ENCODE measurements at regions not wholly inside any gene's neighbourhood (a gene's known extent, or its start where the extent isn't known, plus 50 kb on each side); places are given as distances from the start of the nearest gene placed in this dataset.
"Not testable (repeated sequence)": the region's sequence is repeated elsewhere in the genome, so short reads cannot be mapped to it uniquely, and the experiment has no call there.

DNA sequence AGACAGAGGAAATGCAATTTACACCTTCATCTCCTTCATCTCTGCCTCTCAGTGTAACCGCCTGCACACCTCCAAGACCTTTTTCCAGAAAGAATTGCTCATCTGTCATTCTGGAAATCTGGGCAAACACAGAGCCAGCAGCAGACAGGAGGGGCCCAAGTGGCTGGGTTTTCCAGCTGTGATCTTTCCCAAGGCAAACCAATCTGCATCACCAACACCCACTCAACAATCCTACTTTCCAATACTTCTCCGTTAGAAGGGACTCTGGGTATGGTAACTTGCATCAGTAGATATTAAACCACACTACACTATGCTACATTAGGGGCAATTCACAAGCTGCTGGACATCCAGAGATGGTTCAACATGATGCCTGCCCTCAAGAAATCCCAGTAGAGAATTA is 781.8 kb upstream of the AUTS2 start:
- Histone ChIP-seq H3K4me1 (ENCODE audit: control insufficient read depth, insufficient read depth, low read length) (no peaks in the 10 kb centered on the region), H3K9me3 (ENCODE audit: control insufficient read depth, low read length) (no peaks in the 10 kb centered on the region), H3K27me3 (ENCODE audit: control insufficient read depth, insufficient read depth, low read length) (no peaks in the 10 kb centered on the region), H3K4me3 (ENCODE audit: low read length) (no peak overlapping the region), H3K9ac (ENCODE audit: low read length) (no peak overlapping the region), H3K36me3 (ENCODE audit: control insufficient read depth, insufficient read depth, low read length) (no peaks in the 10 kb centered on the region)

DNA sequence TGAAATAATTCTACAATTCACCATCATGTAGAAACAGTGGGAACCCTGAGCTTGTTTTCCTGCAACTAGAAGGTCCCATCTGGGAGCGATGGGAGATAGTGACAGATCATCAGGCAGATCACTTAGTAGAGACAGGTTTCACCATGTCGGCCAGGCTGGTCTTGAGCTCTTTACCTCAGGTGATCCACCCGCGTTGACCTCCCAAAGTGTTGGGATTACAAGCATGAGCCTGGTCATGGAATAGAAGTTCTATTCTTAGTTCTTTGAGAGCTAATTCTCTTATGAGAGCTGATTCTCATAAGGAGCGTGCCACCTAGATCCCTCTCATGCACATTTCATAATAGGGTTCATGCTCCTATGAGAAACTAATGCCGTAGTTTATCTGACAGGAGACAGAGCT is 778.0 kb upstream of the AUTS2 start:
- no peak overlapping the region for H3K9ac ChIP-seq (ENCODE audit: low read length)
- H3K4me3 ChIP-seq (ENCODE audit: low read length): no peak overlapping the region
- no peaks in the 10 kb centered on the region for H3K27me3 ChIP-seq (ENCODE audit: control insufficient read depth, insufficient read depth, low read length)
- no peaks in the 10 kb centered on the region for H3K36me3 ChIP-seq (ENCODE audit: control insufficient read depth, insufficient read depth, low read length)
- no peaks in the 10 kb centered on the region for H3K9me3 ChIP-seq (ENCODE audit: control insufficient read depth, low read length)
- H3K4me1 ChIP-seq (ENCODE audit: control insufficient read depth, insufficient read depth, low read length): no peaks in the 10 kb centered on the region

DNA sequence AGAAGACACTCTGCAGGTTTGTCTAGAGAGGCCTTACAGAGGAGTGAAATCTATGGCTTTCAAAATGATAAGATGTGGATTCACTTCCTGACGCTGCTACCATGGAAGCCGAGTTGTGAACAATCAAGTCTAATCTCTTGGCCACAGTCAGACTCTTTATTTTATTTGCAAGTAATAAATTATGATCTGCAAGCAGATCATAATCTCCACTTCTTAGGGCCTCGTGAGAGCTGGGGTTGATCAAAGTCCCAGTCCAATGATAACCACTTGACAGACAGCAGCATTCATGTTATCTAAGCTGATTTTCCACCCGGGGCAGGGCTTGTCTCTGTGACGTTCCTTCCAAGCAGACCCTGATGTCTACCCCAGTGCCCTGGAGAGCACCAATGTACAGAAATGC is 776.4 kb upstream of the AUTS2 start:
- Histone ChIP-seq H3K36me3 (ENCODE audit: control insufficient read depth, insufficient read depth, low read length) (no peaks in the 10 kb centered on the region), H3K9me3 (ENCODE audit: control insufficient read depth, low read length) (no peaks in the 10 kb centered on the region), H3K4me1 (ENCODE audit: control insufficient read depth, insufficient read depth, low read length) (no peaks in the 10 kb centered on the region), H3K27me3 (ENCODE audit: control insufficient read depth, insufficient read depth, low read length) (no peaks in the 10 kb centered on the region), H3K4me3 (ENCODE audit: low read length) (no peak overlapping the region), H3K9ac (ENCODE audit: low read length) (no peak overlapping the region)

DNA sequence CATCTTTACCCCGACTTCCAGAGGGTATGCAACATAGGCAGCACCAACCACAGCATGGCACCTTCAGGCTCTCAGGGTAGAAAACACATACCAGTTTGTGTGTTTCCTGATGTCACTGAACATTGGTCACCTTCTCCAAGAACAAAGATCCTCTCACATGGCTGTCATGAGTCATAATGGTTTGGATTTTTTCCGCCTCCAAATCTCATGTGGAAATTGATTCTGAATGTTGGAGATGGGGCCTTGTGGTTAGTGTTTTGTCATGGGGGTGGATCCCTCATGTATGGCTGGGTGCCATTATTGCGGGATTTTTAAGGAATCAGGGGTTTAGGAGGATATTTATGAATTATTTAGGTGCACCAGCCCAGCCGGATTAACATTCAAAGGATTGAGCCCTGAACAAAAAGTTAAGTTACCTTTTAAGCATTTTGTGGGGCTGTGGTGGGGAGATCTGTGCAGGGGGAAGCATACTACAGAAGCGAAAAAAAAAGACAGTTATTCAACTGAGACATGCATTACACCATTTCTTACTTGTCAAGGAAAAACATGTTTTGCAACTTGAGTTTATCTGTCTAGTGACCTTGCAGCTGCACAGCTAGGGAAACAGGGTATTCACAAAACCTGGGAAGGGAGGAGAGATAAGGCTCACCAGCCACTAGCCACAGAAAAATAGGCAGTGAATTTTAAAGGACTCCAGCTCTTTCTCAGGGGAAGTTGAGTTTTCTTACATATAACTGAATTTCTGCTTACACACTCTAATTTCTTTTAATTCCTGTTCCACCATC is 774.1 kb upstream of the AUTS2 start:
- Histone ChIP-seq H3K27me3 (ENCODE audit: control insufficient read depth, insufficient read depth, low read length) (no peaks in the 10 kb centered on the region), H3K4me1 (ENCODE audit: control insufficient read depth, insufficient read depth, low read length) (no peaks in the 10 kb centered on the region), H3K4me3 (ENCODE audit: low read length) (no peak overlapping the region), H3K9ac (ENCODE audit: low read length) (no peak overlapping the region), H3K36me3 (ENCODE audit: control insufficient read depth, insufficient read depth, low read length) (no peaks in the 10 kb centered on the region), H3K9me3 (ENCODE audit: control insufficient read depth, low read length) (no peaks in the 10 kb centered on the region)

DNA sequence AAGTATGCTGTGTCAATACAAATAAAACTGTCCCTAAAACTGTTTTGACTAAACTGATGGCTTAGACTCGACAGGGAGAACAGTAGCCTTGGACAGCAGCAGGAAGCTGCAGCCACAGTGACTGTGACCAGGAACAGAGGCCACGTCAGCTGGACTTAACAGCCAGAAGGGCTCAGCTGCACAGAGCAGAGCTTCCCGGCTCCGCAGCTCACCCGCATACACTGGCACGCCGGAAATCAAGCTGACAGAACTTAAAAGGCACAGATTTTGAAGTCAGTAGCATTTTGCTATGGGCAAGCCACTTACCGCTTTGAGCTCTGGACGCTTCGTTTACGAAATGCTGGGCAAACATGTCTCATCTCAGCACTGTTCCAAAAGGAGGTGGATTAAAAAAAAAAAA is 769.7 kb upstream of the AUTS2 start:
- Histone ChIP-seq H3K9me3 (ENCODE audit: control insufficient read depth, low read length) (no peaks in the 10 kb centered on the region), H3K36me3 (ENCODE audit: control insufficient read depth, insufficient read depth, low read length) (no peaks in the 10 kb centered on the region), H3K9ac (ENCODE audit: low read length) (no peak overlapping the region), H3K4me1 (ENCODE audit: control insufficient read depth, insufficient read depth, low read length) (no peaks in the 10 kb centered on the region), H3K4me3 (ENCODE audit: low read length) (no peak overlapping the region), H3K27me3 (ENCODE audit: control insufficient read depth, insufficient read depth, low read length) (no peaks in the 10 kb centered on the region)

DNA sequence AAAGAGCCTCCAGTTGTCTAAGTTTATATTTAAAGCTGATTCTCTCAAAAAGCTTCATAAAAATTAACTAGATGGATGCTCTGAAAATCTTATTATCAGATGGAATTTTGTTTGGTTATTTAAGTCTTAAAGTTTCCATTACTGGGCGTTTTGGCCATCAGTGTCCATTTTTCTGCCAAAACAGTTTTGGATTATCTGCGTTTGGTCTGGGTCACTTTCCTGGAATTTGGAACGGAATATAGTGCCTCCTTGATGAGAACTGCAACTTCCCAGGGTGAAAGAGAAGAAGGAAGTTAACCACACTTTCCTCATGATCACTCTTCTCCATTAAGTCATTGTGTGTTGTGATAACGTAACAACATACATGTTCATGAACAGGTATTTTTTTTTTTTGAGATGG is 764.9 kb upstream of the AUTS2 start:
- no peaks in the 10 kb centered on the region for H3K9me3 ChIP-seq (ENCODE audit: control insufficient read depth, low read length)
- H3K27me3 ChIP-seq (ENCODE audit: control insufficient read depth, insufficient read depth, low read length): no peaks in the 10 kb centered on the region
- H3K4me1 ChIP-seq (ENCODE audit: control insufficient read depth, insufficient read depth, low read length): no peaks in the 10 kb centered on the region
- H3K4me3 ChIP-seq (ENCODE audit: low read length): no peak overlapping the region
- H3K9ac ChIP-seq (ENCODE audit: low read length): no peak overlapping the region
- H3K36me3 ChIP-seq (ENCODE audit: control insufficient read depth, insufficient read depth, low read length): no peaks in the 10 kb centered on the region

DNA sequence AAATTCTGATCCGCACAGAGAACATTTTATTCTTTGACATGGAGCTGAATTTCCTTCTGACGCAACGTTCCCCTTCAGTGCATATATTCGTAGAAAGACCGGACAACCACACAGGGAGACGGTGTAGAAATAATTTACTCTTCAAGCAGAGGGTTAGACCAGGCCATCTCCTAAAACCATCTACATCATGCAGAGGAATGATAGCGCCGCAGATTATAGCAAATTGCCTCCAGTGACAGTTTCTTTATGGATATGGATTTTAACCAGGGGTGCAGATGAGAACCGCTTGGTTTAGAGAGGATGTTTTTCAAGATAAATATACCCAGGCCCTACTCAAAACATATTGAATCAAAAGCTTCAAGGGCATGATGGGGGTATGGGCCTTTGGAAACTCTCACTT is 759.3 kb upstream of the AUTS2 start:
- H3K4me3 ChIP-seq (ENCODE audit: low read length): no peak overlapping the region
- H3K9ac ChIP-seq (ENCODE audit: low read length): no peak overlapping the region
- no peaks in the 10 kb centered on the region for H3K4me1 ChIP-seq (ENCODE audit: control insufficient read depth, insufficient read depth, low read length)
- H3K27me3 ChIP-seq (ENCODE audit: control insufficient read depth, insufficient read depth, low read length): no peaks in the 10 kb centered on the region
- no peaks in the 10 kb centered on the region for H3K9me3 ChIP-seq (ENCODE audit: control insufficient read depth, low read length)
- no peaks in the 10 kb centered on the region for H3K36me3 ChIP-seq (ENCODE audit: control insufficient read depth, insufficient read depth, low read length)

DNA sequence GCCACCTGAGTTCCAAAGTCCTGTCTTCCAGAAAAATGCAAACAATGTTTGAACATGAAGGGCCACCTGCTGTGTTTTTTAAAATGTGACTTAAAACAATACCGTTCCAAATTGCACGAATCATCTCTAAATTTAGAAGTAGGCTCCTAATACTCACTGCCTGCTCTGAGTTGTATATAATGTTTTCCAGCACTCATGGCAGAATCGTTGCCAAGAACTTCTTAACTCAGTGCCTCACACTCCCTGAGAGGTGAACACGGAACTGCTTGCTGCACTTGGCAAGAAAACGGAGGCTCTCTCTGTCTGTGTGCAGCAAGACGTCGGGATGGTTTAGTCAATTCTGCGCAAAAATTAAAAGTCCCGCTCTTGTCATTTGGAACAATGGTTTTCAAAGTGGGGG is 757.3 kb upstream of the AUTS2 start:
- Histone ChIP-seq H3K27me3 (ENCODE audit: control insufficient read depth, insufficient read depth, low read length) (no peaks in the 10 kb centered on the region), H3K9me3 (ENCODE audit: control insufficient read depth, low read length) (no peaks in the 10 kb centered on the region), H3K9ac (ENCODE audit: low read length) (no peak overlapping the region), H3K4me3 (ENCODE audit: low read length) (no peak overlapping the region), H3K36me3 (ENCODE audit: control insufficient read depth, insufficient read depth, low read length) (no peaks in the 10 kb centered on the region), H3K4me1 (ENCODE audit: control insufficient read depth, insufficient read depth, low read length) (no peaks in the 10 kb centered on the region)

DNA sequence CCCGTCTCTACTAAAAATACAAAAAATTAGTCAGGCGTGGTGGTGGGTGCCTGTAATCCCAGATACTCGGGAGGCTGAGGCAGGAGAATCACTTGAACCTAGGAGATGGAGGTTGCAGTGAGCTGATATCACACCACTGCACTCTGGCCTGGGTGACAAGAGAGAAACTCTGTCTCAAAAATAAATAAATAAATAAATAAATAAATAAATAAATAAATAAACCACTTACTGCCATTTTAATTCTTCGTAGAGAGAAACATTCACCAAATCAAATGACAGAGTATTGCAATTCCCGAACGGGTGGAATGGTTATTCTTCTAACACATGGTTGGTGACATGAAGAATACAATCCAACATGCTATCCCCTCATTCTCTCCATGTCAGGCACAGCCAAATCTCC is 754.3 kb upstream of the AUTS2 start:
- not testable (repeated sequence) for H3K27me3 ChIP-seq (ENCODE audit: control insufficient read depth, insufficient read depth, low read length); H3K9me3 ChIP-seq (ENCODE audit: control insufficient read depth, low read length); H3K9ac ChIP-seq (ENCODE audit: low read length); H3K4me3 ChIP-seq (ENCODE audit: low read length); H3K36me3 ChIP-seq (ENCODE audit: control insufficient read depth, insufficient read depth, low read length); H3K4me1 ChIP-seq (ENCODE audit: control insufficient read depth, insufficient read depth, low read length)

DNA sequence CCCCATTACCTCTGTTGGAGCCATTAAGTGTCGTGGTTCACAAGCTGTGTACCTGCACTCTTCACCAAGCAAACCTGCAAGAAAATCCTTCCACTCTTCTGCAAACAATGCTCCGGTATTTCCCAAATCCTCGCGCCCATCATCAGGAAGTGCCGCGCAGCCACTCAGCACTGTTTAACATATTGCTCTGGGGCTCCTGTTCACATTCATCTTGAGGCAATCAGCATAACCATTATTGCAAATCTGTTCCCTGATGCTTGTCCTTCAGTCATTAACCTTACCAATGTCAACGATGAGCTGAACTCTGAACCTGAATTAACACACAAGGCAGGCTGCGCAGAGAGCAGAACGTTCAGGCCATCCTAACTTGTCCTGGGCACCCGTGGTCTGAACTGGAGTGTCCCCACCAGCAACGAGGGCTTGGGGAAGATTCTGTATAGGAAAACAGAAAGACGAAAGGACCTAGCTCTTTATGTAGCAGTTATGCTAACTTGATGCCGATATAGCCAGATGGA is 751.4 kb upstream of the AUTS2 start:
- Histone ChIP-seq H3K4me3 (ENCODE audit: low read length) (no peak overlapping the region), H3K27me3 (ENCODE audit: control insufficient read depth, insufficient read depth, low read length) (no peaks in the 10 kb centered on the region), H3K9me3 (ENCODE audit: control insufficient read depth, low read length) (no peaks in the 10 kb centered on the region)

DNA sequence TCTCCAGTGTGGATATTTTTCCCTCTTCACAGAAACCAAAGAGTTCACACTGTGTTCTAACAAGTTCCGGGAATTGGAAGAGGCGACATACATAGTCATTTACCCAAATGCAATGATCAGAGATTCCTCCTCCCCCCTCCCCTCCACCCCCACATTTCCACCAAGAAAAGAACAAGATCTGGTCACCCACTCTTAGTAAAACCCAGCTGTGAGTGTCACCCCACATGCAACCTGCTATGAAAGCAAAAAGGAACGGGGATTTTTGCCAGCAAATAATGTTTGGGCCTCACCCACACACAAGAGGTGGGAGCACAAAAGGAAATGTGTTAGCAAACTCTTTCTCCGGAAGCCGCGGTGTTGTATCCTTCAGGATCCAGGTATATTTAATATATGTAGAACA is 745.0 kb upstream of the AUTS2 start:
- no peak overlapping the region for H3K9ac ChIP-seq (ENCODE audit: low read length)
- H3K4me3 ChIP-seq (ENCODE audit: low read length): no peak overlapping the region
- no peaks in the 10 kb centered on the region for H3K36me3 ChIP-seq (ENCODE audit: control insufficient read depth, insufficient read depth, low read length)
- no peaks in the 10 kb centered on the region for H3K4me1 ChIP-seq (ENCODE audit: control insufficient read depth, insufficient read depth, low read length)
- H3K9me3 ChIP-seq (ENCODE audit: control insufficient read depth, low read length): peaks cover 4% of the 10 kb centered on the region
- H3K27me3 ChIP-seq (ENCODE audit: control insufficient read depth, insufficient read depth, low read length): no peaks in the 10 kb centered on the region

More for the DNA sequence above, 751.4 kb upstream of the AUTS2 start:
- no peaks in the 10 kb centered on the region for H3K36me3 ChIP-seq (ENCODE audit: control insufficient read depth, insufficient read depth, low read length)
- H3K9ac ChIP-seq (ENCODE audit: low read length): no peak overlapping the region
- no peaks in the 10 kb centered on the region for H3K4me1 ChIP-seq (ENCODE audit: control insufficient read depth, insufficient read depth, low read length)

DNA sequence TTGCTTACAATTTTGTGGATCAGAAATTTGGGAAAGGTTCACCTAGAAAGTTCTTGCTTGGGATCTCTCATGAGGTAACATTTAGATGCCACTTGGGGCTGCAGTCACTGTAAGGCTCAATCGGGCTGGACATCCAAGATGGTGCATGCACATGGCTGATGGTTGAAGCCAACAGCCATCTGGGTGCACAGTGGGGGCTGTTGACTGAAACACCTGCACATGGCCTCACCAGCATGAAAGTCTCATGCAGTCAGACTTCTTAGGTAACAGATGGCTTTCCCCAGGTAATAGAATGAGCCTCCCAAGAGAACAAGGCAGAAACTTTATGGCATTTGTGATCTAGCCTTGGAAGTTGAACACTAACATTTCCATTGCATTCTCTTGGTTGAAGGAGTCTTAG is 740.7 kb upstream of the AUTS2 start:
- no peak overlapping the region for H3K9ac ChIP-seq (ENCODE audit: low read length)
- H3K4me1 ChIP-seq (ENCODE audit: control insufficient read depth, insufficient read depth, low read length): no peaks in the 10 kb centered on the region
- no peaks in the 10 kb centered on the region for H3K27me3 ChIP-seq (ENCODE audit: control insufficient read depth, insufficient read depth, low read length)
- H3K9me3 ChIP-seq (ENCODE audit: control insufficient read depth, low read length): peaks cover 4% of the 10 kb centered on the region
- no peaks in the 10 kb centered on the region for H3K36me3 ChIP-seq (ENCODE audit: control insufficient read depth, insufficient read depth, low read length)
- no peak overlapping the region for H3K4me3 ChIP-seq (ENCODE audit: low read length)

DNA sequence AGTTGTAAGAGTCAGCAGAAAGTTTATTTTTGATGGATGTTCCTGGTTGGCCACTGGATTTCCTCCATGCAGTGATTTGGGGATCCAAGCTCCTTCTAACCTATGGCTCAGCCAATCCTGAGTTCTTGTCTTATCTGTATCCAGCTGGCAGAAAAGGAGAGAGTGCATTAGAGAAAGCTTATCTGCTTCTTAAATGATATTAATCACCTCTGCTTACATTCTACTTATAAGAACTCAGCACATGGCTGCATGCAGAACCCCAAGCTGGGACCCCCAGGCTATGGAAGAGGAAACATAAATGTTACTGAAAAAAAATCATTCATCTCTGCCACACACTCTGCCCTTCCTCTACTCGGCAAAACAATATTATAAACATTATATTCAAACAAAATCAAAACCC is 739.8 kb upstream of the AUTS2 start:
- Histone ChIP-seq H3K9ac (ENCODE audit: low read length) (no peak overlapping the region), H3K4me1 (ENCODE audit: control insufficient read depth, insufficient read depth, low read length) (no peaks in the 10 kb centered on the region), H3K36me3 (ENCODE audit: control insufficient read depth, insufficient read depth, low read length) (no peaks in the 10 kb centered on the region), H3K4me3 (ENCODE audit: low read length) (no peak overlapping the region), H3K27me3 (ENCODE audit: control insufficient read depth, insufficient read depth, low read length) (no peaks in the 10 kb centered on the region), H3K9me3 (ENCODE audit: control insufficient read depth, low read length) (peaks cover 4% of the 10 kb centered on the region)
